Activated T-helper 17 cell treated with anti-CD3 and anti-CD28 coated beads, Interleukin-2, amount 50 U/mL, for 72 hours (primary cell): ENCODE measurements at regions not wholly inside any gene's neighbourhood (a gene's known extent, or its start where the extent isn't known, plus 50 kb on each side); places are given as distances from the start of the nearest gene placed in this dataset.

Source experiments
- ATAC-seq: fragments of 150-1000 bp; cut with Tn5 transposase; replicated peaks from 2 replicates; pipeline ENCODE4 v1.10.0; 2021; ENCODE audit warnings: mild to moderate bottlenecking, moderate library complexity
- H3K27ac Mint-ChIP-seq: one replicate; pipeline ENCODE4 v1.8.0; 2022; ENCODE audit warnings: mixed read lengths
- H3K27me3 Mint-ChIP-seq: one replicate; pipeline ENCODE4 v1.8.0; 2022; ENCODE audit warnings: mixed read lengths
- H3K36me3 Mint-ChIP-seq: one replicate; pipeline ENCODE4 v1.8.0; 2022; ENCODE audit warnings: low read depth, mild to moderate bottlenecking, mixed read lengths
- H3K4me1 Mint-ChIP-seq: one replicate; pipeline ENCODE4 v1.8.0; 2022; ENCODE audit warnings: mixed read lengths
- H3K4me3 Mint-ChIP-seq: one replicate; pipeline ENCODE4 v1.8.0; 2022; ENCODE audit warnings: mild to moderate bottlenecking, mixed read lengths
- H3K9me3 Mint-ChIP-seq: one replicate; pipeline ENCODE4 v1.8.0; 2022; ENCODE audit warnings: mixed read lengths

DNA sequence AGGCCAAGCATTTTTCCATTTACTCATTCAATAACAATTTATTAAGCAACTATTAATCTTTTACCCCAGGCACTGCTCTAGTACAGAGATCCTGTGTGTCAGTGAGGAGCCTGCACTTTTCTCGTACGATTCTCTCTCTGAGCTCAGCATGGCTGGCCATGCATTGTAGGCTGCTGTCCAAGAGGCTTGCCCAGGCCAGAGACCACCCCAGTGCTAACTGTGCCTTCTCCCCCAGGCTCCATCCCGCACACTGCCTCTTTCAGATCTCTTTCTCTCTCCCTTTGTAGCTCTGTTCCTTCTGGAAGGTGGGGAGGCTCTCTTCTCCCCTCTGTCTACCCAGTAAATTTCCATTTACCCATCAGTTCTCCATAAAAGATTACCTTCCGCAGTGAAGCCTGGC lies 101.0 kb upstream of the IKZF1 start:
- Mint-ChIP-seq H3K9me3 (no peaks in the 10 kb centered on the region), H3K27me3 (no peaks in the 10 kb centered on the region), H3K4me3 (no peak overlapping the region), H3K36me3 (no peaks in the 10 kb centered on the region), H3K27ac (no peak overlapping the region), H3K4me1 (peaks cover 50% of the 10 kb centered on the region)
- ATAC-seq = no peak

GRCh38 chr7:50202052-50202555 lies 102.4 kb upstream of the IKZF1 start:
- Mint-ChIP-seq H3K36me3 (peaks cover 6% of the 10 kb centered on the region), H3K4me3 (no peak overlapping the region), H3K27ac (no peak overlapping the region)

DNA sequence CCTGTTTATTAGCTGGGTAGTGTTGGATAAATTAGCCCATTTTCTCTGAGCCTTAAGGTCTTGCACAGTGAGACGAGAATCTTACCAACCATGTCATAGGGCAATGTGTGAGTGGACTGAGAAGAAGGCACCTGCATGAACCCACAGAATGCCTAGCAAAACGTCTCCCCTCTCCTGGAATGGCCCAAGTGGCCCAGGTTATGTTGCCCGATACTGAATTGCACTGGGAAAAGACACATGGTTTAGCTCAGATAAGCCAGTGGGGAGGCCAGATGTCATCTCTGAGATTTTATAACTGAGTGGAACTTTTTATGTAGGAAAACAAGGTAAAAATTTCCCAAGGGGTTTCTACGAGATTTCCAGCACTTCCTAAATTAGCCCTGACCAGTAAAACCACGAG lies 104.7 kb upstream of the IKZF1 start:
- ATAC-seq = no peak
- Mint-ChIP-seq H3K4me1 (peaks cover 27% of the 10 kb centered on the region), H3K36me3 (peaks cover 6% of the 10 kb centered on the region), H3K9me3 (no peaks in the 10 kb centered on the region), H3K27me3 (no peaks in the 10 kb centered on the region), H3K4me3 (no peak overlapping the region), H3K27ac (no peak overlapping the region)

More at GRCh38 chr7:50202052-50202555, 102.4 kb upstream of the IKZF1 start:
- peaks cover 42% of the 10 kb centered on the region for H3K4me1 Mint-ChIP-seq
- H3K27me3 Mint-ChIP-seq = no peaks in the 10 kb centered on the region
- no peak for ATAC-seq
- H3K9me3 Mint-ChIP-seq = no peaks in the 10 kb centered on the region

- peak; percentile 99 for ATAC-seq
- H3K4me1 Mint-ChIP-seq = peaks cover 15% of the 10 kb centered on the region
- peak overlapping the region; percentile 94 for H3K27ac Mint-ChIP-seq
- H3K9me3 Mint-ChIP-seq = no peaks in the 10 kb centered on the region
- H3K36me3 Mint-ChIP-seq = peaks cover 6% of the 10 kb centered on the region
- H3K4me3 Mint-ChIP-seq = peak overlapping the region; percentile 63
- H3K27me3 Mint-ChIP-seq = no peaks in the 10 kb centered on the region
Measured at GRCh38 chr7:50197549-50197948, 104.5 kb upstream of the ZPBP start.

GRCh38 chr7:50196719-50197118 lies 103.7 kb upstream of the ZPBP start:
- Mint-ChIP-seq H3K9me3 (no peaks in the 10 kb centered on the region), H3K27me3 (no peaks in the 10 kb centered on the region), H3K4me1 (peaks cover 15% of the 10 kb centered on the region), H3K4me3 (peak overlapping the region; percentile 63), H3K36me3 (peaks cover 6% of the 10 kb centered on the region), H3K27ac (peak overlapping the region; percentile 94)
- ATAC-seq = no peak

GRCh38 chr7:50190776-50191175 lies 97.7 kb upstream of the ZPBP start:
- Mint-ChIP-seq H3K9me3 (peaks cover 5% of the 10 kb centered on the region), H3K27ac (no peak overlapping the region), H3K27me3 (no peaks in the 10 kb centered on the region), H3K36me3 (no peaks in the 10 kb centered on the region), H3K4me1 (peaks cover 7% of the 10 kb centered on the region), H3K4me3 (no peak overlapping the region)
- no peak for ATAC-seq

DNA sequence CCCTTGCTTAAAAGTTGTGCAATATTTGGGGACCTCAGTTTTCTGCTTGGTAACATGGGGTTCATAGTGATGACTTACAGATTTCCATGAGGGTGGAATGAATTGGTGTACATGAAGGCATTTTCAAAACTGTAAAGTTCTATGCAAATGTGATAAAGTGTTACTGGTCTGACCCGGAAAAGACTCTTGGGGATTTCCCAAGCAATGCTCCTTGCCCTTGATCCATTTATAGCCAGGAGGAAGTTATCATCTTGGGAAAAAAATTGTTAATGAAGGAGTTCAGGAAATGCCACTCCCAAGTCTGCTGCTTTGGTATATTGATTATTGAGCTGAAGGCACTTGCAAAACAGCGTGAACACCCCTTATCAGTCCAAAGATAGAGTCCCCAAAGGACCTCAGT lies 96.3 kb upstream of the ZPBP start:
- Mint-ChIP-seq H3K36me3 (no peaks in the 10 kb centered on the region), H3K27ac (peak overlapping the region; percentile 23), H3K4me1 (peaks cover 7% of the 10 kb centered on the region), H3K9me3 (peaks cover 5% of the 10 kb centered on the region), H3K4me3 (no peak overlapping the region), H3K27me3 (no peaks in the 10 kb centered on the region)
- no peak for ATAC-seq

DNA sequence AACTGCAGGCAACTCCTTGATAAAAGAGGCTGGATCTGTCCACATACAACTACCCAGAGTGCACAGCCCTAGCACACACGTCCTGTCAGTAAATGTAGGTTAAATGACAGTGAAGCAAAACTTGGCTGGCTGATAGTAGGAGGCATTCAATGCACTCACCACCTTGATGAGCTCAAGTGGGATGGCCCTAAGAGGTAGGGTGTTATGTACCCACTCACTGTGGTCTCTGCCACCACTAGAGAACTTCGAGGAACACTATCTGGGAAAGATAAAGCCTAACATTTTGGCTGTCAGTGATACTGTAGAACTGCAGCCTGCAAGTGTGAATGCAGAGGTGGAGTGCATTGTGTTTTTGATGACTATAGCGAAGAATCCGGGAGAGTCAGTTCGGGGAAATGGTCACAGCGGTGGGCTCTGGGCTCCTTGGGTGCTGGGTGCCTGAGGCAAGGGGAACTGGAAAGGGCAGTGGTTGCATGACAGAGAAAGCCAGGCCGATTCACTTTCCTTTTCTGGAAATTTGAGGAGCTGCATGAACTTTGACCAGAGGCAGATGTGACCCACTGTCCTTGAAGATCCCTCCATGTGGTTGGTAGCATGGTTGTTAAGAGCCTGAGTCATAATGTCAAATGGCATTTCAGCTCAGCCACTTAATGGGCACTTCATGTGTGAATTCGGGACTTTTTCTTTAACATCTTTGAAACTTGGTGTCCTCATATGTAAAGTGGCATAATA lies 93.1 kb upstream of the ZPBP start:
- Mint-ChIP-seq H3K27me3 (no peaks in the 10 kb centered on the region), H3K27ac (no peak overlapping the region), H3K4me3 (no peak overlapping the region), H3K4me1 (peaks cover 7% of the 10 kb centered on the region), H3K36me3 (no peaks in the 10 kb centered on the region), H3K9me3 (peaks cover 5% of the 10 kb centered on the region)
- no peak for ATAC-seq

DNA sequence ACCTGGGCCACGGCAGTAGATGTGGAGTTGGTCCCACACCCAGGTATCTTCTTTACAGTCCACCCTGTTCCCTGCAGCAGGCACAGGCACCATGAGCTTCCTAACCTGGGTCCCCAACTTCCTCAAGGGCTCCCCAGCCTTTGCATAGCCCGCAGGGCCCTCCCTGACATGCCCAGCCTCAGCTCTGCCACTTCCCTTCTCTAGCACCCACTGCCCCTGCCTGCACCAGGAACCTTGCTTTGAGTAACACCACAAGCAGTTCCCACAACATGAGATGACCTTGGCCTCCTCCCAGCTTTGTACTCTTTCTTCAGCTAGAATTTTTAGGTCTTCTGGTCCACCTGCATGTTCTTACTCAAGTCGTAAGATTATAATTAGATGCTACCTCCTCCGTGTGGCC lies 92.2 kb upstream of the ZPBP start:
- Mint-ChIP-seq H3K36me3 (no peaks in the 10 kb centered on the region), H3K4me3 (no peak overlapping the region), H3K27ac (peak overlapping the region; percentile 47), H3K27me3 (no peaks in the 10 kb centered on the region), H3K9me3 (peaks cover 5% of the 10 kb centered on the region), H3K4me1 (peaks cover 7% of the 10 kb centered on the region)
- ATAC-seq = no peak

- no peak overlapping the region for H3K4me3 Mint-ChIP-seq
- H3K4me1 Mint-ChIP-seq = peaks cover under 1% of the 10 kb centered on the region
- ATAC-seq = no peak
- H3K36me3 Mint-ChIP-seq = no peaks in the 10 kb centered on the region
- no peaks in the 10 kb centered on the region for H3K9me3 Mint-ChIP-seq
- H3K27ac Mint-ChIP-seq = no peak overlapping the region
- no peaks in the 10 kb centered on the region for H3K27me3 Mint-ChIP-seq
Measured at GRCh38 chr7:50184271-50184990, 91.4 kb upstream of the ZPBP start.

DNA sequence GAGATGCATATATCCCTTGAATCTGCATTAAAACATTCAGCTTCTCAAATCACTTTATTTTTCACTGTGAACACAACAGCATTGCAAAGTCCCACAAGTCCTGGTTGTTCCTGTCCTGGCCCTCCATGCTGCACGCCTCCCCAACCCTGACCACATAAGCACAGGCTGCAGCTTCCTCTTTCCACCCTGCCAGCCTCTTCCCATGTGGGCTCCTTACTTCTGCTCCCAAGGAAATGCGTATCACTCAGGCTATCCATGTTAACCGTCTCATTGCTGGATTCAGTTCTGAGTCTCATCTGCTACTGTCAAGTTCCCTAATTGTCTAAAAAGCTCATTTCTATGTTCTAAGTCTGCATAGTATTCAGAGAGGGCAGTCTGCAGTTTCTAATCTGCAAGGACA lies 89.7 kb upstream of the ZPBP start:
- no peak overlapping the region for H3K27ac Mint-ChIP-seq
- H3K36me3 Mint-ChIP-seq = no peaks in the 10 kb centered on the region
- no peaks in the 10 kb centered on the region for H3K4me1 Mint-ChIP-seq
- H3K27me3 Mint-ChIP-seq = no peaks in the 10 kb centered on the region
- no peaks in the 10 kb centered on the region for H3K9me3 Mint-ChIP-seq
- no peak for ATAC-seq
- no peak overlapping the region for H3K4me3 Mint-ChIP-seq

DNA sequence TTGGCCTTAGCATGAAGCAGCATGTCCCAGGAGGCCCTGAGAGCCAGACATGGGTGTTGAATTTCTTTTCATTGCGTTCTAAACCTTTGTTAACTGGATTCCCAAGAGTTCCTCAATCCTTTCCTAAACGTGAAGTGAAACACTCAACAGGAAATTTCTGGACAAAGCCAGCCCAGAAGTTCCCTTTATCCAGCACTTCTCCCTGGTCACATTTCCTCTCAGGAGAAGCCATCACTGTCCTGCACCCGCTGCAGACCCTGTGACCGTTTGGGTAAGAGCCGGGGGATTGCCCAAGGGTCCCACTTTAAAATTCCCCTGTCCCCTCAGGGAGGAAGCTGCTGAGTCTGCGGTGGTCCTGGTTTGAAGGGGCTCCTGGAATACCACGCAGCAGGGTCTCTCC lies 88.0 kb upstream of the ZPBP start:
- Mint-ChIP-seq H3K27me3 (no peaks in the 10 kb centered on the region), H3K36me3 (no peaks in the 10 kb centered on the region), H3K9me3 (no peaks in the 10 kb centered on the region), H3K4me3 (no peak overlapping the region), H3K27ac (no peak overlapping the region), H3K4me1 (no peaks in the 10 kb centered on the region)
- ATAC-seq = no peak

- Mint-ChIP-seq H3K36me3 (no peaks in the 10 kb centered on the region), H3K4me1 (peaks cover 2% of the 10 kb centered on the region), H3K9me3 (no peaks in the 10 kb centered on the region), H3K4me3 (no peak overlapping the region), H3K27ac (no peak overlapping the region), H3K27me3 (no peaks in the 10 kb centered on the region)
- ATAC-seq = no peak
Measured at GRCh38 chr7:50178166-50178565, 85.1 kb upstream of the ZPBP start.

GRCh38 chr7:50174948-50175347 lies 81.9 kb upstream of the ZPBP start:
- ATAC-seq = no peak
- H3K36me3 Mint-ChIP-seq = no peaks in the 10 kb centered on the region
- H3K27ac Mint-ChIP-seq = no peak overlapping the region
- no peaks in the 10 kb centered on the region for H3K9me3 Mint-ChIP-seq
- H3K27me3 Mint-ChIP-seq = no peaks in the 10 kb centered on the region
- peaks cover 5% of the 10 kb centered on the region for H3K4me1 Mint-ChIP-seq
- H3K4me3 Mint-ChIP-seq = no peak overlapping the region
